ENCODE measurements at regions not wholly inside any gene's neighbourhood (a gene's known extent, or its start where the extent isn't known, plus 50 kb on each side); places are given as distances from the start of the nearest gene placed in this dataset.

GRCh38 chr1:21344750-21345443, 54.6 kb upstream of the ECE1 start:
- Histone ChIP-seq H3K4me3 (ENCODE audit: low read depth, low read length) (peak overlapping the region; percentile 49), H3K27me3 (ENCODE audit: control insufficient read depth, insufficient read depth, low read length) (peaks cover 7% of the 10 kb centered on the region), H3K36me3 (ENCODE audit: control insufficient read depth, insufficient read depth, low read length) (no peaks in the 10 kb centered on the region)
- FAIRE-seq = no peak
- no peak for DNase-seq (ENCODE audit: low read depth)
- no peak for TF ChIP-seq CTCF (IDR thresholded peaks at IDR 0.05; ENCODE audit: insufficient read depth, low read length, severe bottlenecking)

GRCh38 chr1:21344098-21344749, 54.0 kb upstream of the ECE1 start:
- FAIRE-seq (no peak), DNase-seq (ENCODE audit: low read depth) (no peak)
- no peak for TF ChIP-seq CTCF (IDR thresholded peaks at IDR 0.05; ENCODE audit: insufficient read depth, low read length, severe bottlenecking)

GRCh38 chr1:21342961-21343838, 52.9 kb upstream of the ECE1 start:
- H3K27me3 ChIP-seq (ENCODE audit: control insufficient read depth, insufficient read depth, low read length) = no peaks in the 10 kb centered on the region
- TF ChIP-seq CTCF (IDR thresholded peaks at IDR 0.05; ENCODE audit: insufficient read depth, low read length, severe bottlenecking) = no peak
- no peaks in the 10 kb centered on the region for H3K36me3 ChIP-seq (ENCODE audit: control insufficient read depth, insufficient read depth, low read length)
- DNase-seq (ENCODE audit: low read depth) = no peak
- peak; percentile 62 for FAIRE-seq
- no peak overlapping the region for H3K4me3 ChIP-seq (ENCODE audit: low read depth, low read length)

More at GRCh38 chr1:21344098-21344749, 54.0 kb upstream of the ECE1 start:
- Histone ChIP-seq H3K27me3 (ENCODE audit: control insufficient read depth, insufficient read depth, low read length) (peaks cover 3% of the 10 kb centered on the region), H3K4me3 (ENCODE audit: low read depth, low read length) (peak overlapping the region; percentile 49), H3K36me3 (ENCODE audit: control insufficient read depth, insufficient read depth, low read length) (no peaks in the 10 kb centered on the region)

- no peak for TF ChIP-seq CTCF (IDR thresholded peaks at IDR 0.05; ENCODE audit: insufficient read depth, low read length, severe bottlenecking)
- Histone ChIP-seq H3K36me3 (ENCODE audit: control insufficient read depth, insufficient read depth, low read length) (no peaks in the 10 kb centered on the region), H3K27me3 (ENCODE audit: control insufficient read depth, insufficient read depth, low read length) (no peaks in the 10 kb centered on the region), H3K4me3 (ENCODE audit: low read depth, low read length) (no peak overlapping the region)
- no peak for DNase-seq (ENCODE audit: low read depth)
- no peak for FAIRE-seq
Measured at GRCh38 chr1:21341517-21342078, 51.3 kb upstream of the ECE1 start.

GRCh38 chr1:21341022-21341421, 50.8 kb upstream of the ECE1 start:
- Histone ChIP-seq H3K27me3 (ENCODE audit: control insufficient read depth, insufficient read depth, low read length) (no peaks in the 10 kb centered on the region), H3K36me3 (ENCODE audit: control insufficient read depth, insufficient read depth, low read length) (no peaks in the 10 kb centered on the region), H3K4me3 (ENCODE audit: low read depth, low read length) (no peak overlapping the region)
- no peak for TF ChIP-seq CTCF (IDR thresholded peaks at IDR 0.05; ENCODE audit: insufficient read depth, low read length, severe bottlenecking)
- no peak for DNase-seq (ENCODE audit: low read depth)
- FAIRE-seq = no peak

All from bronchial epithelial cell (primary cell).